ENCODE measurements at regions not wholly inside any gene's neighbourhood (a gene's known extent, or its start where the extent isn't known, plus 50 kb on each side); places are given as distances from the start of the nearest gene placed in this dataset.

GRCh38 chr5:31100047-31100575 is 93.4 kb upstream of the CDH6 start:
- ATAC-seq (ENCODE audit: insufficient read depth, low read depth) = no peak
- H3K27ac ChIP-seq (ENCODE audit: low read length) = no peak overlapping the region
- no peak overlapping the region for H3K4me3 ChIP-seq (ENCODE audit: low read depth in 1 of 2, low read length in 2 of 2)
- H3K4me1 ChIP-seq (ENCODE audit: insufficient read depth, low read length) = no peaks in the 10 kb centered on the region
- H3K4me2 ChIP-seq (ENCODE audit: insufficient read depth, low read length) = no peak overlapping the region
- no peak overlapping the region for H2AFZ ChIP-seq (ENCODE audit: low read depth, low read length)
- no peaks in the 10 kb centered on the region for H4K20me1 ChIP-seq (ENCODE audit: insufficient read depth, low read length)
- no peak overlapping the region for H3K9ac ChIP-seq (ENCODE audit: low read depth, low read length)
- no peaks in the 10 kb centered on the region for H3K79me2 ChIP-seq (ENCODE audit: insufficient read depth, low read length)
- TF ChIP-seq CTCF (IDR thresholded peaks at IDR 0.05; ENCODE audit: borderline replicate concordance, extremely low read depth, low read length, poor library complexity, severe bottlenecking) = no peak
- TF ChIP-seq EZH2 (IDR thresholded peaks at IDR 0.05; ENCODE audit: borderline replicate concordance, low read depth, low read length, severe bottlenecking) = no peak
- no peaks in the 10 kb centered on the region for H3K36me3 ChIP-seq (ENCODE audit: insufficient read depth, low read length)
- no peak for DNase-seq
- H3K27me3 ChIP-seq (ENCODE audit: insufficient read depth, low read length, poor library complexity) = no peaks in the 10 kb centered on the region
- H3K9me3 ChIP-seq (ENCODE audit: insufficient read depth, low read length, severe bottlenecking) = no peaks in the 10 kb centered on the region

DNA sequence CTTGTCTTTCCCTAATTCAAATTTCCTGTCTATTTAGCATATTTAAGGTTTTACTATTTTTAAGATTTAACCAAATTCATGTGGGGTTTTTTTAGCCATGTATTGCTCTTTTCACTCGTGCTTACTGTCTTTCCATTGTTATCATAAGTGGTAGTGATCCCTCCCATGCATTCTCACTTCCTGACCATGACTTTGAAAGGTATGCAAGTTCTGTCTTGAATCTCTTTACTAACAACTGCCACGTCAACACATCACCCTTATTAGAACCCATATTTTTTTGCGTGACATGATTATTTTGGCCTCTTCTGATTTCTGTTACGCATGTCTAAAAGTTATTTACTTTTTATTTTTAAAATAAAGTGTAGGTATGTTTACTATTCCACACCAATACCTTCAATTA is 94.7 kb upstream of the CDH6 start:
- no peaks in the 10 kb centered on the region for H3K4me1 ChIP-seq (ENCODE audit: insufficient read depth, low read length)
- no peak for ATAC-seq (ENCODE audit: insufficient read depth, low read depth)
- no peak overlapping the region for H2AFZ ChIP-seq (ENCODE audit: low read depth, low read length)
- no peaks in the 10 kb centered on the region for H4K20me1 ChIP-seq (ENCODE audit: insufficient read depth, low read length)
- no peaks in the 10 kb centered on the region for H3K9me3 ChIP-seq (ENCODE audit: insufficient read depth, low read length, severe bottlenecking)
- TF ChIP-seq EZH2 (IDR thresholded peaks at IDR 0.05; ENCODE audit: borderline replicate concordance, low read depth, low read length, severe bottlenecking) (no peak), CTCF (IDR thresholded peaks at IDR 0.05; ENCODE audit: borderline replicate concordance, extremely low read depth, low read length, poor library complexity, severe bottlenecking) (no peak)
- no peak overlapping the region for H3K4me2 ChIP-seq (ENCODE audit: insufficient read depth, low read length)
- H3K36me3 ChIP-seq (ENCODE audit: insufficient read depth, low read length) = no peaks in the 10 kb centered on the region
- no peaks in the 10 kb centered on the region for H3K79me2 ChIP-seq (ENCODE audit: insufficient read depth, low read length)
- no peak overlapping the region for H3K27ac ChIP-seq (ENCODE audit: low read length)
- H3K4me3 ChIP-seq (ENCODE audit: low read depth in 1 of 2, low read length in 2 of 2) = no peak overlapping the region
- no peaks in the 10 kb centered on the region for H3K27me3 ChIP-seq (ENCODE audit: insufficient read depth, low read length, poor library complexity)
- no peak for DNase-seq
- no peak overlapping the region for H3K9ac ChIP-seq (ENCODE audit: low read depth, low read length)

DNA sequence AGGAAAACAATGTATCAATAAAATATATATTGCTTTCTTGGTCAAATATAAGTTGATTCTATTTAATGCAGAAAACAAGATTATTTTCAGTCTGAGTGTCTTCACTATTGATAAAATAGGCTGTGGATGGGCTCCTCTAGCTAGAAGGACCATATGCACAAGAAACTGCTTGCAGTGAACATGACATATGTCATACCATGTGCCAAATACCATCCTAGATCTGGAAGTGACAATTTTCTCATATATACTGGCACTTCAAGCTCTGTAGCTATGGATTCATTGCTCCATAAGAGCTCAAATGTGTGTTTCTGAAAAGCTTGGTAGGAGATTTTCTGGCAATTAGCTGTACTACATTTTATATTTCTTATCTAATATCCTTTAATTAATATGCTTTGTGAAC is 95.6 kb upstream of the CDH6 start:
- H3K4me1 ChIP-seq (ENCODE audit: insufficient read depth, low read length) = no peaks in the 10 kb centered on the region

More for the DNA sequence above, 95.6 kb upstream of the CDH6 start:
- Histone ChIP-seq H3K36me3 (ENCODE audit: insufficient read depth, low read length) (no peaks in the 10 kb centered on the region), H3K9ac (ENCODE audit: low read depth, low read length) (no peak overlapping the region), H2AFZ (ENCODE audit: low read depth, low read length) (no peak overlapping the region), H3K27ac (ENCODE audit: low read length) (no peak overlapping the region), H3K79me2 (ENCODE audit: insufficient read depth, low read length) (no peaks in the 10 kb centered on the region), H3K9me3 (ENCODE audit: insufficient read depth, low read length, severe bottlenecking) (no peaks in the 10 kb centered on the region), H4K20me1 (ENCODE audit: insufficient read depth, low read length) (no peaks in the 10 kb centered on the region), H3K4me2 (ENCODE audit: insufficient read depth, low read length) (no peak overlapping the region), H3K4me3 (ENCODE audit: low read depth in 1 of 2, low read length in 2 of 2) (no peak overlapping the region), H3K27me3 (ENCODE audit: insufficient read depth, low read length, poor library complexity) (no peaks in the 10 kb centered on the region)
- ATAC-seq (ENCODE audit: insufficient read depth, low read depth) = no peak
- TF ChIP-seq EZH2 (IDR thresholded peaks at IDR 0.05; ENCODE audit: borderline replicate concordance, low read depth, low read length, severe bottlenecking) (no peak), CTCF (IDR thresholded peaks at IDR 0.05; ENCODE audit: borderline replicate concordance, extremely low read depth, low read length, poor library complexity, severe bottlenecking) (no peak)
- DNase-seq = no peak

Measured in DND-41 (cell line).